Endothelial cell (in vitro differentiated cells): ENCODE measurements at regions not wholly inside any gene's neighbourhood (a gene's known extent, or its start where the extent isn't known, plus 50 kb on each side); places are given as distances from the start of the nearest gene placed in this dataset.

Experiments
- DNase-seq: peaks from one replicate; pipeline ENCODE4 v3.0.0; 2021; ENCODE audit warnings: low spot score
- H3K27ac Mint-ChIP-seq: one replicate; pipeline ENCODE4 v1.8.0; 2021; ENCODE audit warnings: mixed read lengths, inconsistent platforms; ENCODE audit not compliant: unreplicated experiment
- H3K27me3 Mint-ChIP-seq: one replicate; pipeline ENCODE4 v1.8.0; 2021; ENCODE audit warnings: mild to moderate bottlenecking, moderate library complexity, mixed read lengths, inconsistent platforms; ENCODE audit not compliant: unreplicated experiment
- H3K36me3 Mint-ChIP-seq: one replicate; pipeline ENCODE4 v1.8.0; 2021; ENCODE audit warnings: mild to moderate bottlenecking, low read depth, mixed read lengths, inconsistent platforms; ENCODE audit not compliant: unreplicated experiment
- H3K4me1 Mint-ChIP-seq: one replicate; pipeline ENCODE4 v1.8.0; 2021; ENCODE audit warnings: mild to moderate bottlenecking, mixed read lengths, inconsistent platforms; ENCODE audit not compliant: unreplicated experiment
- H3K4me3 Mint-ChIP-seq: one replicate; pipeline ENCODE4 v1.8.0; 2021; ENCODE audit warnings: mild to moderate bottlenecking, mixed read lengths, inconsistent platforms; ENCODE audit not compliant: unreplicated experiment
- H3K9me3 Mint-ChIP-seq: one replicate; pipeline ENCODE4 v1.8.0; 2021; ENCODE audit warnings: mixed read lengths, inconsistent platforms; ENCODE audit not compliant: unreplicated experiment
- TF ChIP-seq, protein P1 (sequence below): fragments of 200-600 bp; sonication (generic); IDR thresholded peaks from one replicate; pipeline ENCODE4 v1.5.0; 2021; ENCODE audit warnings: antibody characterized with exemption; ENCODE audit not compliant: unreplicated experiment

DNA sequence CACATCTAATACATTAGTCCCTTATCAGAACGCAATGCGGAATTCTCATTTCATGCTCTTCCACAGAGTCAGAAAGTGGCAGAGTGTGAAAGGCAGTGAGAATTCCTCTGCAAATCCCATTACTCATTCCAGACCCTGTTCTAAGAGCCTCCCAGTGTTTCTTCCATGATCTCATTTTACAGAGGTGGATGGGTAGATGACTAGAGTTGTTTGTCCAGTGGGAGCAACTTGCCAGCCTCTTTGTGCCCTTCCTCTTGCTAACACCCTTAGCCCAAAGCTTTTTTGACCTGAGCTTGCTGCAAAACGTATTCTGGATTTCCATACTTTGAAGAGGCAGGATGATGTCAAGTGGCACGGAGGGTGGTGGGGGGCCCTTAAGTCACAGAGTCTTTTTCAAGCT, 467.7 kb upstream of the RGPD4 start:
- Mint-ChIP-seq H3K27ac (no peak overlapping the region), H3K4me3 (no peak overlapping the region), H3K9me3 (no peaks in the 10 kb centered on the region), H3K36me3 (no peaks in the 10 kb centered on the region), H3K4me1 (no peaks in the 10 kb centered on the region), H3K27me3 (no peaks in the 10 kb centered on the region)
- DNase-seq: no peak
- TF ChIP-seq, protein P1, sequence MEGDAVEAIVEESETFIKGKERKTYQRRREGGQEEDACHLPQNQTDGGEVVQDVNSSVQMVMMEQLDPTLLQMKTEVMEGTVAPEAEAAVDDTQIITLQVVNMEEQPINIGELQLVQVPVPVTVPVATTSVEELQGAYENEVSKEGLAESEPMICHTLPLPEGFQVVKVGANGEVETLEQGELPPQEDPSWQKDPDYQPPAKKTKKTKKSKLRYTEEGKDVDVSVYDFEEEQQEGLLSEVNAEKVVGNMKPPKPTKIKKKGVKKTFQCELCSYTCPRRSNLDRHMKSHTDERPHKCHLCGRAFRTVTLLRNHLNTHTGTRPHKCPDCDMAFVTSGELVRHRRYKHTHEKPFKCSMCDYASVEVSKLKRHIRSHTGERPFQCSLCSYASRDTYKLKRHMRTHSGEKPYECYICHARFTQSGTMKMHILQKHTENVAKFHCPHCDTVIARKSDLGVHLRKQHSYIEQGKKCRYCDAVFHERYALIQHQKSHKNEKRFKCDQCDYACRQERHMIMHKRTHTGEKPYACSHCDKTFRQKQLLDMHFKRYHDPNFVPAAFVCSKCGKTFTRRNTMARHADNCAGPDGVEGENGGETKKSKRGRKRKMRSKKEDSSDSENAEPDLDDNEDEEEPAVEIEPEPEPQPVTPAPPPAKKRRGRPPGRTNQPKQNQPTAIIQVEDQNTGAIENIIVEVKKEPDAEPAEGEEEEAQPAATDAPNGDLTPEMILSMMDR: no peak

DNA sequence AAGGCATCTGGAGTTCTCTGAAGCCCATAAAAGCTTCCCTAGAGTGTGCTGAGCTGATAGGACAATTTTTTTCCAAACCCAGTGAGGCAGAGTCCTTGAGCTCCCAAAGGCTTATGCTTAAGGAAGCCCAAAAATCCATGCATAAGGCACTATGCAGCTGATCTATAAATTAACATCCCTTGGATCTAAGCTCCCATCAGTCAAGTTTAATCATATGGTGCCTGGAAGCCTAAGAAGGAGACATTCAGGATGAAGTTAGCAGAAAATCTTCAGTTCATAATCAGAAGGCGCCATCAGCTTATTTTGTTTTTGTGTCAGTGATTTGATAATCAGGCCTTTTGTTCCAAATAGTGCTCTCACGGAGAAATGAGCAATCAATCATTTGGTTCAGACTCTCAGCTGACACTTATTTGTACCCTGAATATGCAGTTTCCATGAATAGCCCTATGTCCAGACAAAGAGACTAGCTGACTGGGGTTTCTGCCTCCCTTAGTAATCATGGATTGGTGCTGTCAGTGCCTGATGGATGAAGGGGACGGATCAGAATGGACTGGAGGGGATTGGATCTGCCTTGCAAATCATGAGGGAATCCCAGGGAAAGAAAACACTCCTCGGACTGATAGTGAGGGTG, 464.8 kb upstream of the RGPD4 start:
- TF ChIP-seq, protein P1: no peak

DNA sequence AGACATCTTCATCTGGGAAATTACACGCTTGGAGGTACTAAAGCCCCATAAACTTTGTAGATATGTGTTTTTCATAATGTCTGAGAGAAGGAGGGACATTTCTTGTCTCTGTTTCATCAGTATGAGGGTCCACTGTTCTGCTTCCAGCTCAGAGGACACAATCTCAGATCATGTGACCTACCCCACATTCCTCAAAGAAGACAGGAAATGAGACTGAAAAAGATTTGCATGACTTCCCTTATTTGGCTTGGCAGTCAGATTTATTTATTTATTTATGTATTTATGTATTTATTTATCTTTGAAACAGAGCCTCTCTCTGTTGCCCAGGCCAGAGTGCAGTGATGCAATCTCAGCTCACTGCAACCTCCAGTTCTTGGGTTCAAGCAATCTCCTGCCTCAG, 463.7 kb upstream of the RGPD4 start:
- H3K4me1 Mint-ChIP-seq: no peaks in the 10 kb centered on the region
- no peak overlapping the region for H3K4me3 Mint-ChIP-seq
- TF ChIP-seq, protein P1: no peak
- H3K27me3 Mint-ChIP-seq: no peaks in the 10 kb centered on the region
- no peak overlapping the region for H3K27ac Mint-ChIP-seq
- no peaks in the 10 kb centered on the region for H3K36me3 Mint-ChIP-seq
- no peaks in the 10 kb centered on the region for H3K9me3 Mint-ChIP-seq
- no peak for DNase-seq

More for the DNA sequence above, 464.8 kb upstream of the RGPD4 start:
- H3K4me3 Mint-ChIP-seq: no peak overlapping the region
- no peak overlapping the region for H3K27ac Mint-ChIP-seq
- no peaks in the 10 kb centered on the region for H3K27me3 Mint-ChIP-seq
- H3K36me3 Mint-ChIP-seq: no peaks in the 10 kb centered on the region
- no peak for DNase-seq
- no peaks in the 10 kb centered on the region for H3K4me1 Mint-ChIP-seq
- H3K9me3 Mint-ChIP-seq: no peaks in the 10 kb centered on the region

DNA sequence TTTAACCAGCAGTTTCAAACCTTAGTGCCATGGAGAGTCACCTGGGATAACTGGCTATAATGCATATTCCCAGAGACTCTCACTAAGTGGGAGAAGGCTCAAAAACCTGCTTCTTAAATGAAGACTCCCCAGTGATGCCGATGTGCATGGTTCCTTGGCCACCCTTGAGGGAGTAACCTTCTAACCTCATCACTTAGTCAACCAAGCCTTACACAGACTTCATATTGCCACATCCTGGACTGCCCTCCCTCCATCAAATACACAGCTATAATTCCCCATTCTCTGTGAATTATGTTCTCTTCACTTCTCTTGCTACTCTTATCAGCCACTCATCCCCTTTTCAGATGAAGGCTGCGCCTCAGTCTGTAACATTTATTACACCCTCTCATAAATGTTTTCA, 462.9 kb upstream of the RGPD4 start:
- TF ChIP-seq, protein P1: no peak
- Mint-ChIP-seq H3K4me1 (no peaks in the 10 kb centered on the region), H3K9me3 (no peaks in the 10 kb centered on the region), H3K4me3 (no peak overlapping the region), H3K27ac (no peak overlapping the region), H3K27me3 (no peaks in the 10 kb centered on the region), H3K36me3 (no peaks in the 10 kb centered on the region)
- DNase-seq: no peak

DNA sequence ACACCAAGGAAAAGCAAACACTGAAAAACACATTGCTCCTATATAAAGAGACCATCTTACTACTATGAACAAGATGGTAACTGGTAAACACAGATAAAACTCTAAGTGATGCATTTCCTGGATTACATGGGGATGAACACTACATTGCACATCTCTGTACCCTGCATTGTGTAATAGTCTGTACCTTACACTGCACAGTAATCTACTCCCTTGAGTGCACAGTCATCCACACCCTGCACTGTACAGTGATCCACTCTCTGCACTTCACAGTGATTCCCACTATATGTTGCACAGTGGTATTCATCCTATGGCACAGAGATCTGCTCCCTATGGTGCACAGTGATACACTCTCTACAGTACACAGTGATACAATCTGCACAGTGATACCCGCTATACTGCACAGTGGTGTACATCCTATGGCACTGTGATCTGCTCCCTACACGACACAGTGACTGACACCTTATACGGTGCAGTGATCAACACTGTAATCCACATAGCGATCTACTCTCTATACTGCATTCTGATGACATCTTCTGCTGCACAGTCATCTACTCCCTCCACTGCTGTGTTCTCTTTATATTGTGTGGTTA, 462.2 kb upstream of the RGPD4 start:
- no peaks in the 10 kb centered on the region for H3K9me3 Mint-ChIP-seq
- DNase-seq: no peak
- TF ChIP-seq, protein P1: no peak
- no peaks in the 10 kb centered on the region for H3K4me1 Mint-ChIP-seq
- no peaks in the 10 kb centered on the region for H3K27me3 Mint-ChIP-seq
- H3K36me3 Mint-ChIP-seq: no peaks in the 10 kb centered on the region
- H3K27ac Mint-ChIP-seq: no peak overlapping the region
- H3K4me3 Mint-ChIP-seq: no peak overlapping the region
